CD4-positive, alpha-beta T cell (primary cell): ENCODE measurements at regions not wholly inside any gene's neighbourhood (a gene's known extent, or its start where the extent isn't known, plus 50 kb on each side); places are given as distances from the start of the nearest gene placed in this dataset.

Experiments used
- ATAC-seq: fragments of 200-7000 bp; cut with Tn5 transposase; one replicate; pipeline ENCODE4 v1.10.0; 2022; ENCODE audit warnings: mild to moderate bottlenecking; ENCODE audit not compliant: poor library complexity
- CTCF ChIA-PET: fragments of 350-600 bp; sonication (Branson Sonifier 250); formaldehyde crosslinking; loops from one replicate; lab custom pipeline; 2021; ENCODE audit warnings: antibody characterized with exemption, inconsistent platforms; lab: Charles Lee
- POLR2A ChIA-PET: fragments of 350-600 bp; sonication (Branson Sonifier 250); formaldehyde crosslinking; loops from one replicate; lab custom pipeline; 2021; ENCODE audit warnings: antibody characterized with exemption, inconsistent platforms; lab: Charles Lee
- DNase-seq, 14 experiments: peaks; one replicate each; pipeline ENCODE4 v3.0.0-alpha.2; 2013 to 2020; ENCODE audit warnings: mixed read lengths in 2 of 14
- H3K27ac ChIP-seq, 2 donors: one replicate each; pipeline versions ENCODE4 v1.5.1 to v1.7.0; 2013; ENCODE audit warnings: low read length in 2 of 2, low read depth in 1 of 2, mild to moderate bottlenecking in 1 of 2
- H3K27me3 ChIP-seq, 2 experiments: 1 replicate in 1 of 2; 2 replicates in 1 of 2; pipeline versions ENCODE4 v1.6.1 to v1.7.0; 2013; ENCODE audit warnings: low read length in 2 of 2, control low read depth in 1 of 2, mild to moderate bottlenecking in 1 of 2, moderate library complexity in 1 of 2; ENCODE audit not compliant: insufficient read depth in 2 of 2, control insufficient read depth in 1 of 2
- H3K36me3 ChIP-seq: one replicate; pipeline ENCODE4 v1.6.1; 2013; ENCODE audit warnings: low read length, control low read depth; ENCODE audit not compliant: insufficient read depth
- H3K4me1 ChIP-seq: one replicate; pipeline ENCODE4 v1.6.1; 2013; ENCODE audit warnings: low read length, control low read depth; ENCODE audit not compliant: insufficient read depth
- H3K4me3 ChIP-seq: one replicate; pipeline ENCODE4 v1.5.1; 2013; ENCODE audit warnings: mild to moderate bottlenecking, low read length, moderate library complexity
- H3K9me3 ChIP-seq, 2 experiments: 1 replicate in 1 of 2; 2 replicates in 1 of 2; pipeline versions ENCODE4 v1.6.1 to v1.7.0; 2013; ENCODE audit warnings: low read length in 2 of 2, mild to moderate bottlenecking in 2 of 2, control low read depth in 1 of 2, moderate library complexity in 1 of 2; ENCODE audit not compliant: control insufficient read depth in 1 of 2, insufficient read depth in 1 of 2
- H3K27ac Mint-ChIP-seq: one replicate; pipeline ENCODE4 v1.8.0; 2020; ENCODE audit warnings: mixed read lengths
- H3K27me3 Mint-ChIP-seq: one replicate; pipeline ENCODE4 v1.8.0; 2021; ENCODE audit warnings: mixed read lengths
- H3K36me3 Mint-ChIP-seq: one replicate; pipeline ENCODE4 v1.8.0; 2021; ENCODE audit warnings: low read depth, mixed read lengths
- H3K4me1 Mint-ChIP-seq: one replicate; pipeline ENCODE4 v1.8.0; 2021; ENCODE audit warnings: low read depth, mixed read lengths
- H3K4me3 Mint-ChIP-seq: one replicate; pipeline ENCODE4 v1.8.0; 2020; ENCODE audit warnings: mild to moderate bottlenecking, mixed read lengths
- H3K9me3 Mint-ChIP-seq: one replicate; pipeline ENCODE4 v1.8.0; 2020; ENCODE audit warnings: mixed read lengths
- intact Hi-C, 2 experiments: fragments of 100-400 bp; cut with DNase I in 1 of 2; cut with micrococcal nuclease in 1 of 2; formaldehyde crosslinking; loops; one replicate each; pipeline versions ENCODE4 v1.15.1 to v1.9.0; 2023 to 2025; cut with DNase I, micrococcal nuclease
- TF ChIP-seq, protein P1 (sequence below): fragments of 200-600 bp; IDR thresholded peaks from one replicate; pipeline ENCODE4 v1.8.0; 2022; ENCODE audit warnings: antibody characterized with exemption, mild to moderate bottlenecking

DNA sequence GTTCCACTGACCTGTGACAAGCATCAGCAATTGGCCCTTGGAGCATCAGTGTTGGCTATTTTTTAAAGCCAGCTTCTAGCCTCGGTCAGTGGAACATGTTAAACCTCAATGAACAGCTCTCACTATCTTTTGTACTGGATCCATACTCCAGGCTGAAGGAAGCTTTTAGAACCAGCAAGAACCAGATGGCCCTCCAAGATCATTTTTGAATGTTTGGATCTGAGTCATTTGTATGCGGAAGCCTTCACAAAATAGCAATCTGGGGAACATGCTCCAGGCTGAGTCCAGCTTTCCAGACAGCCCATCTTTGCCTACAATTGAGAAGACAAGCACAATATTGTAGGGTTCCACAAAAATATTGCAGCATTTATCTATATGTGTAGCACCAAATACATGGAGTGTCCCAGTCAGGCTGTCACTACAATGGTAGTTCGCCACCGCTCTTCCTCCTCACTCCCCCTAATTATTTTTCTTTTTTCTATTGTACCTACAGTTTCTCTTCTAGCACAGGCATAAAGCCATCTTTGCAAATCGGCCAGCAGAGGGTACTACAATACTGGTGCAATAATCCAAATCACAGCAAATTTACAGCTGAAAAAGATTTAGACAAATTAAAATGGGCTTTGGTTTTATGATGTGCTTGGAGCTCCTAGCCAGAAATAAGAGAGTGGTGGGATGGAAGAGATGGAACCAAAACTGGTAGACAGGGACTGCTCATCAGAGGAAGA is 177.4 kb upstream of the BLID start:
- no peaks in the 10 kb centered on the region for H3K36me3 Mint-ChIP-seq
- no peaks in the 10 kb centered on the region for H3K4me1 Mint-ChIP-seq
- TF ChIP-seq, protein P1, sequence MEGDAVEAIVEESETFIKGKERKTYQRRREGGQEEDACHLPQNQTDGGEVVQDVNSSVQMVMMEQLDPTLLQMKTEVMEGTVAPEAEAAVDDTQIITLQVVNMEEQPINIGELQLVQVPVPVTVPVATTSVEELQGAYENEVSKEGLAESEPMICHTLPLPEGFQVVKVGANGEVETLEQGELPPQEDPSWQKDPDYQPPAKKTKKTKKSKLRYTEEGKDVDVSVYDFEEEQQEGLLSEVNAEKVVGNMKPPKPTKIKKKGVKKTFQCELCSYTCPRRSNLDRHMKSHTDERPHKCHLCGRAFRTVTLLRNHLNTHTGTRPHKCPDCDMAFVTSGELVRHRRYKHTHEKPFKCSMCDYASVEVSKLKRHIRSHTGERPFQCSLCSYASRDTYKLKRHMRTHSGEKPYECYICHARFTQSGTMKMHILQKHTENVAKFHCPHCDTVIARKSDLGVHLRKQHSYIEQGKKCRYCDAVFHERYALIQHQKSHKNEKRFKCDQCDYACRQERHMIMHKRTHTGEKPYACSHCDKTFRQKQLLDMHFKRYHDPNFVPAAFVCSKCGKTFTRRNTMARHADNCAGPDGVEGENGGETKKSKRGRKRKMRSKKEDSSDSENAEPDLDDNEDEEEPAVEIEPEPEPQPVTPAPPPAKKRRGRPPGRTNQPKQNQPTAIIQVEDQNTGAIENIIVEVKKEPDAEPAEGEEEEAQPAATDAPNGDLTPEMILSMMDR = no peak
- Histone ChIP-seq H3K4me1 (no peaks in the 10 kb centered on the region), H3K27me3 (no peaks in the 10 kb centered on the region), H3K27ac (no peak overlapping the region), H3K9me3 (peaks cover 6 to 16% of the 10 kb centered on the region in 2 experiments), H3K4me3 (no peak overlapping the region), H3K36me3 (no peaks in the 10 kb centered on the region)
- intact Hi-C loops = no loop called here
- H3K4me3 Mint-ChIP-seq = no peak overlapping the region
- ChIA-PET POLR2A (no interaction called here), CTCF (no interaction called here)
- ATAC-seq = no peak
- H3K27me3 Mint-ChIP-seq = no peaks in the 10 kb centered on the region
- peaks cover 16% of the 10 kb centered on the region for H3K9me3 Mint-ChIP-seq
- no peak for DNase-seq
- no peak overlapping the region for H3K27ac Mint-ChIP-seq

DNA sequence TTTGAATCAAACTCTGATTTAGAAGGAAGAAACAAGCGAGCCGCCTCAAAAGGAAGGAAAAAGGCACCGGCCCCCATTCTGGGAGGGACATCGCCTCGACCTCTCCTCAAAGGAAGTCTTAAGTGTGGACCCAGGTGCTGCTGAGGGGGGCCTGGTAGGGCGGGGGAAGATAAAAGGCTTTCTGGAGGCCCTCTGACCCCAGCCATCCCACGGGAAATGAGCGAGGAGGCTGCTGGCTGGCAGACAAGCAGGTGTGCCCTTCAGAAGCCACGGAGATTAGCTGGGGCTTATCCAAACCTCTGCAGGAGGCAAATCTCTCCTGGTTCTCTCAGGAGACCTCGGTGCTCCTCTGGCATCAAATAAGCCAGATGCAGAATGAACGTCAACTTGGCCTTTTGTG is 171.4 kb upstream of the BLID start:
- ChIA-PET CTCF (no interaction called here), POLR2A (no interaction called here)
- H3K4me1 Mint-ChIP-seq = no peaks in the 10 kb centered on the region

DNA sequence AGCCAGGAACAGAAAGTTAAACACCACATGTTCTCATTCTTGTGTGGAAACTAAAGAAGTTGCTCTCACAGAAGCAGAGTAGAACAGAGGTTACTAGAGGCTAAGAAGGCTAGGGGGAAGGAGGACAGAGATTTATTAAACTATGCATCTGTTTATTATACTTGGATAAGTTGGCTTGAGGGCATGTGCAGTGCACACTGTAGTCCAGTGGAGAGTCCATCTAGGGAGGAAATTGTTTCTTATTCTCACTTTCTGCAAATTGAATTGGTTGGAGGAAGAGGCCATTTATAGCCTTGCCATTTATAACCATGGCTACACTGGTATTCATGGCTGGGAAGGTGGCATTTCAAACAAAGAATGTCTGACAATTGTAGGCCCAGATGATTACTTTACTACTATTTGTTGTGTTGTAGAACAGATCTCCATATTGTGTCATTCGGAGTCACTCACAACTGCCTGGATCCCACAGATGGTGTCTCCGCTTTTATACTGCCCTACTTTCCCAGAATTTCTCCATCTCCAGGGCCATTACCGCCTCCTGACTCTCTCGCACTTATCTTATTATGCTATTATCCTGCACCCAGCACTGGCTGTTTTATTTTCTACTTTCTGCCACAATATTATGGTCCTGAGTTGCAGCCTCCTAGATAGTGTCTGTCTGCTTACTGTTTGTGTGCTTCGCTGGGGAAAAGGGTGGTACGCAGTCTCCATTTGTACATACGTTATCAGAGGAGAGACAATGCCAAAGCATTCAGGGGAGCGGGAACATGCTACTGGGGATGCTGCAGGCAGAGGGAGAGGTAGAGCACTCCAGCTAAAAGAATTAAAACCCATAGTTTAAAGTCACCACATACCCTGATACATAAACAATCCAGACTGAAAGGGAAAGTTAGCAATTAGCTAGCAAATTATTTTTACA is 169.3 kb upstream of the BLID start:
- TF ChIP-seq, protein P1 = no peak
- no peaks in the 10 kb centered on the region for H3K4me1 ChIP-seq
- ChIA-PET CTCF (no interaction called here), POLR2A (no interaction called here)
- H3K9me3 ChIP-seq = no peaks in the 10 kb centered on the region
- H3K4me3 Mint-ChIP-seq = no peak overlapping the region
- H3K27ac ChIP-seq = no peak overlapping the region
- H3K27me3 Mint-ChIP-seq = peaks cover 7% of the 10 kb centered on the region
- peaks cover 0 to 6% of the 10 kb centered on the region in 2 experiments for H3K27me3 ChIP-seq
- DNase-seq (no peak), ATAC-seq (no peak)
- H3K9me3 Mint-ChIP-seq = no peaks in the 10 kb centered on the region
- no peaks in the 10 kb centered on the region for H3K4me1 Mint-ChIP-seq
- H3K36me3 ChIP-seq = no peaks in the 10 kb centered on the region
- no peak overlapping the region for H3K27ac Mint-ChIP-seq
- no peaks in the 10 kb centered on the region for H3K36me3 Mint-ChIP-seq
- intact Hi-C loops = no loop called here
- H3K4me3 ChIP-seq = no peak overlapping the region

More for the DNA sequence above, 171.4 kb upstream of the BLID start:
- no peak overlapping the region for H3K4me3 Mint-ChIP-seq
- Histone ChIP-seq H3K27ac (no peak overlapping the region), H3K9me3 (no peaks in the 10 kb centered on the region), H3K27me3 (peaks cover 0 to 6% of the 10 kb centered on the region in 2 experiments), H3K36me3 (no peaks in the 10 kb centered on the region), H3K4me1 (no peaks in the 10 kb centered on the region), H3K4me3 (no peak overlapping the region)
- ATAC-seq = no peak
- peaks cover 7% of the 10 kb centered on the region for H3K27me3 Mint-ChIP-seq
- TF ChIP-seq, protein P1 = no peak
- intact Hi-C loops = no loop called here
- no peak overlapping the region for H3K27ac Mint-ChIP-seq
- DNase-seq = no peak
- no peaks in the 10 kb centered on the region for H3K9me3 Mint-ChIP-seq
- H3K36me3 Mint-ChIP-seq = no peaks in the 10 kb centered on the region
